ENCODE measurements at regions not wholly inside any gene's neighbourhood (a gene's known extent, or its start where the extent isn't known, plus 50 kb on each side); places are given as distances from the start of the nearest gene placed in this dataset.

DNA sequence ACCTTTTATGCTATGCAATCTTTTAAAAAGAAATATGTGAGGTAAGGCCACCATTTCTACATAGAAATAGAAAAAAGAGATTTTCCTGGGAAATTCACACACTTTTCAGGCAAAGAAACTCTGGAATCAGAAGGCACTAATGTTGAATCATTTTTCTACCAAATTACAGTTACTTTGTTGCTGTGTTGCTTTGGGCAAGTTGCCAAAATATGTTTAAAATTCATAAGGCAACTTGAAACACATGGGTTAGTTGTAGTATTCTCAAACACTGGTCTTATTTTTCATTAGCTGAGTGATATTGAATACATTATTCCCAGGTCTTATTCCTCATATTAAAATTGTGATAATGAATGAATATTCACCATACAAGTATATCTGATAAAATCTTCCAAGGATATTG lies 195.0 kb upstream of the SLITRK1 start:
- ChIA-PET POLR2A (no interaction called here), CTCF (no interaction called here)
- no peak for DNase-seq (ENCODE audit: extremely low spot score)
- TF ChIP-seq, protein P1, sequence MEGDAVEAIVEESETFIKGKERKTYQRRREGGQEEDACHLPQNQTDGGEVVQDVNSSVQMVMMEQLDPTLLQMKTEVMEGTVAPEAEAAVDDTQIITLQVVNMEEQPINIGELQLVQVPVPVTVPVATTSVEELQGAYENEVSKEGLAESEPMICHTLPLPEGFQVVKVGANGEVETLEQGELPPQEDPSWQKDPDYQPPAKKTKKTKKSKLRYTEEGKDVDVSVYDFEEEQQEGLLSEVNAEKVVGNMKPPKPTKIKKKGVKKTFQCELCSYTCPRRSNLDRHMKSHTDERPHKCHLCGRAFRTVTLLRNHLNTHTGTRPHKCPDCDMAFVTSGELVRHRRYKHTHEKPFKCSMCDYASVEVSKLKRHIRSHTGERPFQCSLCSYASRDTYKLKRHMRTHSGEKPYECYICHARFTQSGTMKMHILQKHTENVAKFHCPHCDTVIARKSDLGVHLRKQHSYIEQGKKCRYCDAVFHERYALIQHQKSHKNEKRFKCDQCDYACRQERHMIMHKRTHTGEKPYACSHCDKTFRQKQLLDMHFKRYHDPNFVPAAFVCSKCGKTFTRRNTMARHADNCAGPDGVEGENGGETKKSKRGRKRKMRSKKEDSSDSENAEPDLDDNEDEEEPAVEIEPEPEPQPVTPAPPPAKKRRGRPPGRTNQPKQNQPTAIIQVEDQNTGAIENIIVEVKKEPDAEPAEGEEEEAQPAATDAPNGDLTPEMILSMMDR (IDR thresholded peaks at IDR 0.05; ENCODE audit: control extremely low read depth, extremely low read depth, low read depth, missing control alignments): no peak

DNA sequence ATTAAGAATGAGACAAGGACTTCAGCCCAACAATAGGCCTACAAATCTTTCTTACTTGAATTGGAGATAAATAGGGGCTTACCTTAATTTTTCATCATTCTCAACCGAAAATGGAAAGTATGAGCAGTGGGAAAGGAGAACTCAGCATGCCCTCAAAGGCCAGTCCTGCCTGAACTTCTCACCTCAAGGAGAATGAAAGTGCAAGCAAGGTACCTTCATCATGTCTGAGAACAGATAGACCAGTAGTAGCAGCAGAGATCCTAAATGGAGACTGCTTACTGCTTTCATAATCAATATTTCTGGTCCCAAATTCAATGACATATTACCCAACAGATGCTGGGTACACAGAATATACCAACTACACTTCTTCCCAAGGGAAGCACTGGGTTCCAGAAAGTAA lies 194.0 kb upstream of the SLITRK1 start:
- POLR2A ChIA-PET: no interaction called here
- DNase-seq (ENCODE audit: extremely low spot score): no peak
- TF ChIP-seq, protein P1 (IDR thresholded peaks at IDR 0.05; ENCODE audit: control extremely low read depth, extremely low read depth, low read depth, missing control alignments): no peak
- CTCF ChIA-PET: no interaction called here

DNA sequence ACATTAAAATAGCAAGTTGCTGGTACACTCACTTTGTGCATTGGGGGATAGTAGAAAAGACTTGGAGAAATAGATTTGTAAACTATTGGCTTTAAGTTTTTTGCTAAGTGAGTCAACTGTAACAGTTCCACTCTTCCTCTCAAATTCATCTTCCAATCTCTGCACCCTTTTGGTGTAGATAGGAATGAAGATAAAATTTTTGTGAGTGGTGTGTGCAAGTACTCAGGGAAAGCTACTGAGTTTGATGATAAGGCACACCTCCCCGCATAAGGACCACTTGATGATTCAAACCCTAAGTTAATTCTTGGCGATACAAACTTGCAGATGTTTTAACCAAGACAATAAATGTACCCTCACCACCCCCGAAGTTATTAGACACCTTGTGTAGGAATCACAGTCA lies 168.3 kb upstream of the SLITRK1 start:
- ChIA-PET CTCF (interaction anchor here (1.9 kb wide), 1 partner anchor 8 kb away, joined by 5 read pairs; no protein-coding TSS in a partner anchor), POLR2A (no interaction called here)
- DNase-seq (ENCODE audit: extremely low spot score): no peak
- TF ChIP-seq, protein P1 (IDR thresholded peaks at IDR 0.05; ENCODE audit: control extremely low read depth, extremely low read depth, low read depth, missing control alignments): no peak

DNA sequence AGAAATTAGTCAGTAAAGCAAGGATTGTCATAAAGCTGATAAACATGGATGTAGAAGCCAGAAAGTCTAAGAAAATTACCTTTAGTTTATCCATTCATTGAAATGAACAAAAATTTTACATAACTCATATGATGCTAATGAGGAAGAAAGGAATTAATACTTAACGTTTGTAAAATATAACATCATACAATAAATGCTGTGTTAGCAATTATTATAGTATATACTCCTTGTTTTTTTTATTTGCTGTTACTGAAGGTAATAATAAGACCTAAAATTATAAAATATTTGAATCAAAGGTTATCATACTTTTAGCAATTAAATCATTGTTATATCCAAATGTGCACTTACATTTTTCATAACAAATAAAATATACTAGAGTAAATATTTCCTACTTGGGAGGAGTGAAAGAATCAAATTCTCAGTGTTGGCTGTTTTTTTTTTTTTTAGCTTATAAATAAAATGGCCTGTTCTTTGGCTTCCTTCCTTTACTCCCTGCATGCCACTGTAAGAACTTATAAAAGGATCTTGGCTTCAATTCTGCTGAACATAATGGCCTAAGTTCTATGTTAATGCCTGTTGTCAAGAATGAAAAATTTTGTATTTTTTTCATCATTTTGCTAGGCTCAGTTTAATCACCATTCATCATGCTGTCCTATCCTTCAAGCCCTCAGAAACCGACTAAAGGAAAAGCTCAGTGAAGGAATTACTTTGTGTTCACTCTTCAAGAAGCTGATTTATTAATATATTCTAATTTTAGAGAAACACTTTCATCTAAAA lies 167.4 kb upstream of the SLITRK1 start:
- ChIA-PET POLR2A (no interaction called here), CTCF (interaction anchor here (1.9 kb wide), 1 partner anchor 9 kb away, joined by 5 read pairs; no protein-coding TSS in a partner anchor)
- TF ChIP-seq, protein P1 (IDR thresholded peaks at IDR 0.05; ENCODE audit: control extremely low read depth, extremely low read depth, low read depth, missing control alignments): no peak
- no peak for DNase-seq (ENCODE audit: extremely low spot score)

DNA sequence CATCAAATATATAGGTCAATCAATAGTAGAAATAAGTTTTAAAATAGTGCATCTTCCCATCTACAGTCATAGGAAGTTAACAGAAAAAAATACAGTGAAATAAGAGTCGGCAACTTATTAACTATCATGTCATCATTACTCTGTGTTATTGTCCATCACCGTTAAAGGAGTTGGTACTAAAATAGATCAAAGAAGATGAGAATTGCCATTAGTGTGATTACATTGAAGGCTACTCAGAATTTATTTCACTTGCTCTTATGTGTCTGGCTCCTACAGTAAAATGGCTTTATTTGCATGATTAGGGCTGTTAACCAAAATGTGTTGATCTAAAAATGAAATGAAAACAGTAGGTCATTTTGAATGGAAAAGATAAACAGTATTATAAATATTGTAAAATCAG lies 162.5 kb upstream of the SLITRK1 start:
- CTCF ChIA-PET: no interaction called here

DNA sequence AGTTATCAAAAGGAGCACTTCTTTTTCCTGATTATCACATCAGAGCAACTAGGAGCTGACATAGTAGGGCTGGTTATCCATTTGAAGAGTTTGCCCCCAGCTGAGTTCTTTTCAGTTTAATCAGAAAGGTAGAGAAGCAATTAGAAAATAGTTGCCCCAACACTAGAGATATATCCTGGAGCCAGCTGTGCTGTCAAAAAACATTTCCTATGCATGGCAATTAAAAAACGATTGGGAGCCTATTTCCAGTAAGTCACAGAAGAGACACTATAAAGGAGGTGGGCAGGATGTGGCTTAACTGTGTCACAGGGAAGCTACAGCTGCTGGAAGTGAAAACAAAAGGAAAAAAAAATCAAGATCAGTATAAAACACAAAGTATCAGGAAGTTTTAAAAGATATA lies 155.7 kb upstream of the SLITRK1 start:
- CTCF ChIA-PET: no interaction called here

More for the DNA sequence above, 162.5 kb upstream of the SLITRK1 start:
- TF ChIP-seq, protein P1 (IDR thresholded peaks at IDR 0.05; ENCODE audit: control extremely low read depth, extremely low read depth, low read depth, missing control alignments): no peak
- DNase-seq (ENCODE audit: extremely low spot score): no peak
- POLR2A ChIA-PET: no interaction called here

More for the DNA sequence above, 155.7 kb upstream of the SLITRK1 start:
- TF ChIP-seq, protein P1 (IDR thresholded peaks at IDR 0.05; ENCODE audit: control extremely low read depth, extremely low read depth, low read depth, missing control alignments): no peak
- DNase-seq (ENCODE audit: extremely low spot score): no peak
- POLR2A ChIA-PET: no interaction called here

Data from GM10248 (cell line).